Heart left ventricle (tissue), 16 donors: ENCODE measurements at regions not wholly inside any gene's neighbourhood (a gene's known extent, or its start where the extent isn't known, plus 50 kb on each side); places are given as distances from the start of the nearest gene placed in this dataset.
"Not testable (repeated sequence)": the region's sequence is repeated elsewhere in the genome, so short reads cannot be mapped to it uniquely, and the experiment has no call there.

Source experiments
- ATAC-seq, 4 donors: fragments of 200-7000 bp; cut with Tn5 transposase; one replicate each; pipeline ENCODE4 v1.9.1; 2020 to 2022; ENCODE audit warnings: moderate library complexity in 4 of 4, mild to moderate bottlenecking in 3 of 4, moderate number of reproducible peaks in 1 of 4
- DNase-seq, 5 donors: peaks; one replicate each; pipeline ENCODE4 v3.0.0-alpha.2; 2020
- H3K27ac ChIP-seq, 12 donors: fragments of 200-600 bp; sonication (generic) in 4 of 12; one replicate each; pipeline versions ENCODE4 v1.5.0 to v1.8.0; 2016 to 2022; ENCODE audit warnings: mild to moderate bottlenecking in 2 of 12
- H3K27me3 ChIP-seq, 9 donors: fragments of 200-600 bp; sonication (generic) in 2 of 9; one replicate each; pipeline versions ENCODE4 v1.5.1 to v1.8.0; 2016 to 2022; ENCODE audit warnings: mild to moderate bottlenecking in 3 of 9
- H3K36me3 ChIP-seq, 9 donors: fragments of 200-600 bp; sonication (generic) in 2 of 9; one replicate each; pipeline versions ENCODE4 v1.5.0 to v1.8.0; 2018 to 2022; ENCODE audit warnings: mild to moderate bottlenecking in 2 of 9
- H3K4me1 ChIP-seq, 12 donors: fragments of 200-600 bp; sonication (generic) in 4 of 12; one replicate each; pipeline versions ENCODE4 v1.5.0 to v1.8.0; 2016 to 2022; ENCODE audit warnings: mild to moderate bottlenecking in 3 of 12
- H3K4me3 ChIP-seq, 12 donors: fragments of 200-600 bp; sonication (generic) in 4 of 12; one replicate each; pipeline versions ENCODE4 v1.5.0 to v1.8.0; 2017 to 2022; ENCODE audit warnings: mild to moderate bottlenecking in 9 of 12, moderate library complexity in 4 of 12
- H3K9me3 ChIP-seq, 12 donors: fragments of 200-600 bp; sonication (generic) in 4 of 12; one replicate each; pipeline versions ENCODE4 v1.5.0 to v1.8.0; 2016 to 2022; ENCODE audit warnings: mild to moderate bottlenecking in 1 of 12
- CTCF ChIP-seq, 12 donors: fragments of 200-600 bp; sonication (generic) in 4 of 12; IDR thresholded peaks; one replicate each; pipeline versions ENCODE4 v1.5.0 to v1.8.0; 2018 to 2022; ENCODE audit warnings: antibody characterized with exemption in 12 of 12, mild to moderate bottlenecking in 5 of 12
- POLR2A ChIP-seq, 2 donors: fragments of 450-650 bp; IDR thresholded peaks; one replicate each; pipeline ENCODE4 v1.6.1; 2017; ENCODE audit warnings: antibody characterized with exemption in 2 of 2, mild to moderate bottlenecking in 2 of 2, moderate library complexity in 2 of 2
- WGBS, 4 donors: extraction: QIAGEN DNeasy Blood & Tissue Kit in 2 of 4; methylation state at CpG; one replicate each; pipeline versions ENCODE4 v1.1.5 to v1.1.7; 2013 to 2018; 5-methylcytosine and 5-hydroxymethylcytosine counted together
- intact Hi-C, 10 donors: fragments of 100-400 bp; cut with DNase I; formaldehyde crosslinking; loops; one replicate each; pipeline versions ENCODE4 v1.11.1 to v1.14.2; 2022
- donor health status: ischemic (EF 13 %, LVEDD 7.1; RV severe dilation, severe dysfunction).
- donor health status: healthy with polysubstance abuse.
- donor health status: DM: no; HTN: yes; CAD: no.
- donor health status: DM: no; HTN: no; CAD: no.
- donor health status: ischemic (EF 25% LVEDD 6.9; RV normal size, moderate dysfunction).
- donor health status: ischemic (EF 25% LVEDD 5.7; RV mildly dilated, moderate dysfunction).
- donor health status: healthy.
- donor health status: DM: yes; HTN: yes; CAD: no.
- donor health status: ischemic (EF 35%, LVEDD 5.7; RV mildly dilated, moderate dysfunction).
- donor health status: nonischemic (EF 11% LVEDD 7.7; RV severe dilation, severe dysfunction).
- donor health status: DM: yes; HTN: yes; CAD: no.
- donor health status: PGD.
- donor health status: ischemic (EF 29% LVEDD 5.4; RV normal size, mild dysfunction).
- donor health status: nonischemic (EF 23%, LVEDD 6.1; RV moderate dilation, normal function).

GRCh38 chr11:127939000-127939399 is 648.4 kb downstream of the ETS1 start:
- H3K9me3 ChIP-seq: no peaks in the 10 kb centered on the region
- TF ChIP-seq POLR2A (IDR thresholded peaks at IDR 0.05): no peak
- TF ChIP-seq CTCF (IDR thresholded peaks at IDR 0.05): no peak
- no peaks in the 10 kb centered on the region for H3K36me3 ChIP-seq
- ATAC-seq (no peak), DNase-seq (no peak)
- no peaks in the 10 kb centered on the region for H3K27me3 ChIP-seq
- no peaks in the 10 kb centered on the region for H3K4me1 ChIP-seq
- WGBS, 4 donors: 83 to 87% (median 85%) methylated on average over 3 of the region's 3 CpGs
- no peak overlapping the region for H3K27ac ChIP-seq
- intact Hi-C loops: no loop called here
- no peak overlapping the region for H3K4me3 ChIP-seq

GRCh38 chr11:127935081-127935480 is 652.3 kb downstream of the ETS1 start:
- Histone ChIP-seq H3K4me3 (no peak overlapping the region), H3K4me1 (no peaks in the 10 kb centered on the region), H3K27ac (no peak overlapping the region), H3K36me3 (no peaks in the 10 kb centered on the region), H3K9me3 (no peaks in the 10 kb centered on the region), H3K27me3 (peaks cover 0 to under 1% (median 0%) of the 10 kb centered on the region in 9 donors)
- ATAC-seq (no peak), DNase-seq (no peak)
- 68 to 78% (median 70%) methylated on average over 4 of the region's 4 CpGs for WGBS, 4 donors
- intact Hi-C loops: no loop called here
- TF ChIP-seq POLR2A (IDR thresholded peaks at IDR 0.05) (no peak), CTCF (IDR thresholded peaks at IDR 0.05) (no peak)

- H3K9me3 ChIP-seq, H3K4me1 ChIP-seq, DNase-seq, ATAC-seq, H3K4me3 ChIP-seq, H3K27ac ChIP-seq, H3K27me3 ChIP-seq, intact Hi-C loops, H3K36me3 ChIP-seq: not testable (repeated sequence)
- WGBS, 4 donors: 88 to 95% (median 90%) methylated on average over 4 of the region's 4 CpGs
Observed at GRCh38 chr11:127933961-127934360, 653.4 kb downstream of the ETS1 start.

GRCh38 chr11:127931803-127932202 is 655.6 kb downstream of the ETS1 start:
- WGBS, 4 donors: 86 to 90% (median 86%) methylated on average over 7 of the region's 7 CpGs
- no peaks in the 10 kb centered on the region for H3K36me3 ChIP-seq
- no peaks in the 10 kb centered on the region for H3K9me3 ChIP-seq
- no peak overlapping the region for H3K4me3 ChIP-seq
- intact Hi-C loops: no loop called here
- no peak overlapping the region for H3K27ac ChIP-seq
- DNase-seq: no peak
- no peaks in the 10 kb centered on the region for H3K4me1 ChIP-seq
- peaks cover 0 to 4% (median 0%) of the 10 kb centered on the region in 9 donors for H3K27me3 ChIP-seq
- TF ChIP-seq POLR2A (IDR thresholded peaks at IDR 0.05) (no peak), CTCF (IDR thresholded peaks at IDR 0.05) (no peak)
- ATAC-seq: no peak

GRCh38 chr11:127926721-127927120 is 660.6 kb downstream of the ETS1 start:
- 91 to 96% (median 95%) methylated on average over 5 to 8 of the region's 8 CpGs for WGBS, 4 donors
- ATAC-seq: no peak
- no peak for TF ChIP-seq POLR2A (IDR thresholded peaks at IDR 0.05)
- no peak for TF ChIP-seq CTCF (IDR thresholded peaks at IDR 0.05)

More at GRCh38 chr11:127926721-127927120, 660.6 kb downstream of the ETS1 start:
- DNase-seq: no peak
- peaks cover 0 to 4% (median 0%) of the 10 kb centered on the region in 9 donors for H3K27me3 ChIP-seq
- no peak overlapping the region for H3K4me3 ChIP-seq
- peaks cover 0 to 6% (median 0%) of the 10 kb centered on the region in 12 donors for H3K9me3 ChIP-seq
- H3K27ac ChIP-seq: no peak overlapping the region
- no peaks in the 10 kb centered on the region for H3K36me3 ChIP-seq
- intact Hi-C loops: no loop called here
- no peaks in the 10 kb centered on the region for H3K4me1 ChIP-seq
